ENCODE measurements at regions not wholly inside any gene's neighbourhood (a gene's known extent, or its start where the extent isn't known, plus 50 kb on each side); places are given as distances from the start of the nearest gene placed in this dataset.
"Not testable (repeated sequence)": the region's sequence is repeated elsewhere in the genome, so short reads cannot be mapped to it uniquely, and the experiment has no call there.

GRCh38 chr4:14169940-14170339, 542.4 kb upstream of the BOD1L1 start:
- TF ChIP-seq CTCF, POLR2AphosphoS5 (IDR thresholded peaks at IDR 0.05): not testable (repeated sequence)
